Activated naive CD4-positive, alpha-beta T cell treated with anti-CD3 and anti-CD28 coated beads, Interleukin-2, amount 10 ng/mL, durations not matched to agents 7 days and 5 days (primary cell): ENCODE measurements at regions not wholly inside any gene's neighbourhood (a gene's known extent, or its start where the extent isn't known, plus 50 kb on each side); places are given as distances from the start of the nearest gene placed in this dataset.

Experiments used
- CTCF ChIA-PET: fragments of 350-600 bp; sonication (Branson Sonifier 250); formaldehyde crosslinking; loops from one replicate; lab custom pipeline; 2021; ENCODE audit warnings: antibody characterized with exemption; lab: Charles Lee
- DNase-seq: peaks from one replicate; pipeline ENCODE4 v3.0.0-alpha.2; 2020
- H3K27ac Mint-ChIP-seq: one replicate; pipeline ENCODE4 v1.8.0; 2021; ENCODE audit warnings: mild to moderate bottlenecking, moderate library complexity, mixed read lengths
- H3K27me3 Mint-ChIP-seq: one replicate; pipeline ENCODE4 v1.8.0; 2021; ENCODE audit warnings: mild to moderate bottlenecking, mixed read lengths
- H3K36me3 Mint-ChIP-seq: one replicate; pipeline ENCODE4 v1.8.0; 2021; ENCODE audit warnings: mixed read lengths
- H3K4me1 Mint-ChIP-seq: one replicate; pipeline ENCODE4 v1.8.0; 2021; ENCODE audit warnings: mixed read lengths
- H3K4me3 Mint-ChIP-seq: one replicate; pipeline ENCODE4 v1.8.0; 2021; ENCODE audit warnings: mild to moderate bottlenecking, moderate library complexity, mixed read lengths
- H3K9me3 Mint-ChIP-seq: one replicate; pipeline ENCODE4 v1.8.0; 2021; ENCODE audit warnings: mixed read lengths

DNA sequence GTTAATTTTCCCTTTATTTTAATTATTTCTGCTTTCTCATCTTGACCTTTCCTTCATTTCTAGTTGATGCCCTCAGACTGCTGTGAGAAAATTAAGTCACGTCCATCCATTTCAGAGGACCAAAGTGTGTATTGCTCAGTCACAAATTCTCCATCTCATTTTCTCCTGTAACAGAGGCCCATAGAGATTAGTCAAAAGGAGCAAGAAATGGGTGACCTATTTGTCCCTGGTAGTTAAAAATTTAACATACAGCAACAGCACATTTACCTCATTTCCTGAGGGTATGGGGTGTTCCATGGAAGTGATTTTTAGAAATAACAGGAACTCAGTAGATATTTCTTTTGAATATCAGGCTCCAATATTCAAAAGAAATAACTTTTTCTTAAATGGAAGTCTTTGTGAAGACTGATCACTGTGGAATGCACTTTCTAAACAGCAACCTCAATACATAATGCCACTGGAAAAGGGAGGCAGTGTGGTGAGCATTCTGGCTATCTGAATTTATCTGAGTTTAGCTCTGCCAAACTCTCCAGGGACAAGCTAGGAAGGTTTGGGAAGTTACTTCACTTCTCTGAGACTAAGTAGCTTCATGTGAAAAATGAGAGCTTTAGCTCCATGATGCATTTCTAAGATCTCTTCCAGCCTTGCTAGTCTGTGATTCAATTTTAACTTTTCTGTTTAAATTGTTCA, 808.2 kb downstream of the SQOR start:
- Mint-ChIP-seq H3K27me3 (no peaks in the 10 kb centered on the region), H3K36me3 (no peaks in the 10 kb centered on the region), H3K9me3 (peaks cover 7% of the 10 kb centered on the region), H3K4me1 (no peaks in the 10 kb centered on the region), H3K27ac (no peak overlapping the region), H3K4me3 (no peak overlapping the region)
- no peak for DNase-seq
- CTCF ChIA-PET: no interaction called here

DNA sequence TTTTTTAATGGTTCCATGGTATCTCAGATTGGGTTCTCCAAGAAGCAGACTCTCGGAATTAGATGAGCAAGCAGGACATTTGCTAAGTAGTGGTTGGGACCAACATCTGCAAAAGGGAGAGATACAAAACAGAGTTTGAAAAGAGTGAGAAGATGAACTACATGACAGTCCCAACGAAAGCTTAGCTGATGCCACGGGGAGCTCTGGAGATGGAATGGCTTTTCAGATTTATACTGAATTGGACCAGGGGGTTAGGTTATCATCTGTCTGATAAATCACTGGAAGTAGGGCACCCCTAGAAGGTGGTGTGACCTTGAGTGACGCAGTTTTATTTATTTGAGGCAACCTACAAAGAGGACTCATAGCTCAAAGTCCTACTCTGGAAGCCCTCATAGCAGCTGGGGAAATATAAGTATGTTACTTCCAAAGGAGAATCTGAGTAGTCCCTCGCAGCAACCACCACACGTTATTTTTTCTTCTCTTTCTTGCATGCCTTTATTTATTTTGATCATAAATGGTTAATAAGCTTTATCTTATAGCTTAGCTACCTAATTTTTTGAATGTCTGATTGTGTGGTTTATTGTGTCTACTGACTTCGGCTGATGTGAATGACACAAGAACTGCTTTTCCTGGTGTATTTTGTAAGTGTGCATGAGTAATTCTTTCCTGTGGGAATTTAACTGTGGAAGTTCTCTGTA, 815.4 kb downstream of the SQOR start:
- H3K27me3 Mint-ChIP-seq: no peaks in the 10 kb centered on the region
- H3K36me3 Mint-ChIP-seq: no peaks in the 10 kb centered on the region
- DNase-seq: no peak
- no peak overlapping the region for H3K27ac Mint-ChIP-seq
- CTCF ChIA-PET: no interaction called here
- no peaks in the 10 kb centered on the region for H3K4me1 Mint-ChIP-seq
- H3K9me3 Mint-ChIP-seq: peaks cover 3% of the 10 kb centered on the region
- no peak overlapping the region for H3K4me3 Mint-ChIP-seq

DNA sequence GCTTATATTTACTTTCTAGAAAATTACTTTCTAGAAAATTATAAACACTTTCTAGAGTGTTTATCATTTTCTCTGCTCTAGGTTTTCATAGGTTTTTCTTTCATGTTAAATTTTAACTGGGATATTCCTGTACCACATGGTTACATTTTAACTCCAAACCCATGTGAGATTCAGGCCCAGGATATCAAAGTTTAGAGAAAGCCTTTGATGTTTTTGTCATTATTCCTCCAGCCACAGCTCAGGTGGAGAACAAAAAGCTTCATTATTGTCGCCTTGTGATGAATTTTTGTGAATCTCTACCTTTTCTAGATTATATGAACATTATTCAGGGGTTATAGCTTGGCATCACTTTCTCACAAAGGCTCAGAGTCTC, 816.0 kb downstream of the SQOR start:
- no peak for DNase-seq
- H3K4me1 Mint-ChIP-seq: no peaks in the 10 kb centered on the region
- no peak overlapping the region for H3K4me3 Mint-ChIP-seq
- CTCF ChIA-PET: no interaction called here
- no peak overlapping the region for H3K27ac Mint-ChIP-seq
- peaks cover 2% of the 10 kb centered on the region for H3K9me3 Mint-ChIP-seq
- H3K27me3 Mint-ChIP-seq: no peaks in the 10 kb centered on the region
- H3K36me3 Mint-ChIP-seq: no peaks in the 10 kb centered on the region

DNA sequence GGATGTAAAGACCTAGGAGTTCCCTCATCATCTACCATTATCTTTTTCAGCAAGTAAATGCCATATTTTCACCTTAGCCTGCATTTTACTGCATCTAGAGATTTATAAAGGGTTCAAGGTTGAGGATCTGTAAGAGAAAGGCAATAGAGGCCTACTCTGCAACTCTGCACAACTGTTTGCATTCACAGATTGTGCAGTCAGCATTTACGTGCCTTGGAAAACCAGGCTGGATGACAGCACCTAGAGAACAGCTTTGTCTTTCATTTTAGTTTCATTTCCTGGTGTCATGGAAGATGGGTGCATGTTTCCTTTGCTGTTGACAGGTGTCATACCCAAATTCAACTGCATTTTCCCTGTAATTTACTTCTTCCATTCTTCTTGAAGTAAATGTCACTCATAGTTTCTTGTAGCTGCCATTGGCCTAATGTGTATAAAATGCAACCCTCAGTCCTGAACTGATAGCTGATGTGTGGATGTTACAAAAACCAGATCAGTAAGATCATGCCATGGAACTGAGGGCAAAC, 817.5 kb downstream of the SQOR start:
- Mint-ChIP-seq H3K9me3 (peaks cover 2% of the 10 kb centered on the region), H3K4me1 (no peaks in the 10 kb centered on the region), H3K27me3 (no peaks in the 10 kb centered on the region), H3K27ac (no peak overlapping the region), H3K4me3 (no peak overlapping the region), H3K36me3 (no peaks in the 10 kb centered on the region)
- CTCF ChIA-PET: no interaction called here
- no peak for DNase-seq

DNA sequence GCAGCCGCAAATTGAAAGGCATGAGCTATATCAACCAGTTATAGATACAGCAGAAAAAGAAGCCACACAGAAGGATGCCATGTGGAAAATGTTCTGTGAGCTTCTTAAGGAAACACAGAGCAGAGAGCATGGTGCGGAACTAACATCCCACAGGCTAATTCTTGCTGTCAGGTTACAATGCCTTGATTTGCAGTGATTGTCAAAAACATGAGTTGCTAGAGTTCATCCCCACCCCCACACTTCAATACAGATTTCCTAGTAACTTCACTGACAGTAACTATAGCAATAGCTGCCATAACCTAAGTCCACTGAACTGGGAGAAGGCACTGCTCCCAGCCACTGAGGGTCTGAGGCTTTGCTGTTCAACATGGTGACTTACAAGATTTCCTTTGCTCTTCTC, 821.6 kb downstream of the SQOR start:
- DNase-seq: no peak
- H3K36me3 Mint-ChIP-seq: no peaks in the 10 kb centered on the region
- no peaks in the 10 kb centered on the region for H3K9me3 Mint-ChIP-seq
- no peak overlapping the region for H3K27ac Mint-ChIP-seq
- H3K4me1 Mint-ChIP-seq: no peaks in the 10 kb centered on the region
- H3K4me3 Mint-ChIP-seq: no peak overlapping the region
- H3K27me3 Mint-ChIP-seq: no peaks in the 10 kb centered on the region
- CTCF ChIA-PET: no interaction called here

DNA sequence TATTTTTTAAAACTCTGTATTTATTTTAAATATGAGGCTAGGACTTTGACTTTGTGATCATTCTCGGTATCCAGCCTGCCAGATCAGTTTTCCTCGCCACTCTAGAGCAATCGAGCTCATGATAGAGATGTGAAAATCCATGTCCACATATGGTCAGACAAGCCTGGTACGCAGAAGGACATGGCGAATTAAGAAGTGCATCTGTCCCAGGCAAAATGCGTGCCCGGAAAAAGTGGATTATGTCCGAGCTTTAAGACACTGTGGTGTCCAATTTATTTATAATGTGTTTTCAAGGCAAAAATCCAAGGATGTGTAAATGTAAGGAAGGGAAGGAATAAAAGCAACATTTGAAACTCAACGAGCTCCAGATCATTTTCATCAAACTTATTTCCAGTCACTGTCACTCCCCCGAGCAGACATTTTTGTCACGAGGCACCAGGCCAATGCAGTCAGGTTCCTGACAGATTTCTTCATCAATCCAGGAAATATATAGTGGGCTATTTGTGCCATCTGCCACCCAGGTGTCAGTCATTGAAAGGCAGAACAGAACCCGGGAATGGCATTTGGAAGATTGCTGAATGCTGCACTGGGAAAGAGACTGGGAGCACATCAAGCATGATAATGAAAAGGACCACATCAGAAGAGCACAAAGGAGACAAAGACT, 825.7 kb downstream of the SQOR start:
- Mint-ChIP-seq H3K4me3 (no peak overlapping the region), H3K9me3 (no peaks in the 10 kb centered on the region), H3K4me1 (no peaks in the 10 kb centered on the region), H3K36me3 (no peaks in the 10 kb centered on the region), H3K27ac (no peak overlapping the region), H3K27me3 (no peaks in the 10 kb centered on the region)
- no peak for DNase-seq
- CTCF ChIA-PET: no interaction called here

DNA sequence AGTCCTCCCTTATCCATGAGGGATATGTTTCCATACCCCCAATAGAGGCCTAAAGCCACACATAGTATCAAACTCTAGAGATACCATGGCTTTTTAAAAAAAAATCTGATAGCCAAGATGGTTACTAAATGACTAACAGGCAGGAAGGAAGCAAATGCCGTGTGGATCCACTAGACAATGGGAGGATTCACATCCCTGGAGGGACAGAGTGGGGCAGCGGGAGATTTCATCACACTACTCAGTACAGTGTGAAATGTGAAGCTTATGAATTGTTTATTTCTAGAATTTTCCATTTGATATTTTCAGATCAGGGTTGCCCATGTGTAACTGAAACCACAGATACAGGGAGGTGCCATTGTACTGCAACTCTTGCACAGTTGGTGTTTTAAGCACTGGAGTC, 826.6 kb downstream of the SQOR start:
- no peaks in the 10 kb centered on the region for H3K27me3 Mint-ChIP-seq
- H3K9me3 Mint-ChIP-seq: peaks cover 3% of the 10 kb centered on the region
- no peak for DNase-seq
- no peak overlapping the region for H3K4me3 Mint-ChIP-seq
- CTCF ChIA-PET: no interaction called here
- no peak overlapping the region for H3K27ac Mint-ChIP-seq
- H3K36me3 Mint-ChIP-seq: no peaks in the 10 kb centered on the region
- no peaks in the 10 kb centered on the region for H3K4me1 Mint-ChIP-seq

DNA sequence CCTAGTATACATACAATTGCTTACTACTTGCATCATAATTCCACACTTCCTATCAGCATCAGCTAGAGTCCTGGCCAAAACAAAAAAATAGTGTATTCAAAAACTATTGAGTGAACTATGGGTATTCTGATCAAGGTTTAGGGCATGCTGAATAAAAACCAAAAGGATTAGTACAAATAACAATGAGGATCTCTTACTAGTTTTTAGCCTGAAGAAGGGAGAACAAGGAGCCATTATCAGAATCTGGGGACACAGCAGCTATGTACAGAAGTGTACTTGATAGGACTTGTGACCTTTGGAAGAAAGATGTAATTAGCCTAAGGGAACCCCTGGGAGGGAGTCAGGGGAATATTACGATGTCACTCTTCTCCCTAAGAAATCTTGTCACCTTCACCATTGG, 832.2 kb downstream of the SQOR start:
- Mint-ChIP-seq H3K27me3 (no peaks in the 10 kb centered on the region), H3K27ac (no peak overlapping the region), H3K36me3 (no peaks in the 10 kb centered on the region), H3K4me3 (no peak overlapping the region), H3K9me3 (peaks cover 3% of the 10 kb centered on the region), H3K4me1 (no peaks in the 10 kb centered on the region)
- CTCF ChIA-PET: no interaction called here
- DNase-seq: no peak

DNA sequence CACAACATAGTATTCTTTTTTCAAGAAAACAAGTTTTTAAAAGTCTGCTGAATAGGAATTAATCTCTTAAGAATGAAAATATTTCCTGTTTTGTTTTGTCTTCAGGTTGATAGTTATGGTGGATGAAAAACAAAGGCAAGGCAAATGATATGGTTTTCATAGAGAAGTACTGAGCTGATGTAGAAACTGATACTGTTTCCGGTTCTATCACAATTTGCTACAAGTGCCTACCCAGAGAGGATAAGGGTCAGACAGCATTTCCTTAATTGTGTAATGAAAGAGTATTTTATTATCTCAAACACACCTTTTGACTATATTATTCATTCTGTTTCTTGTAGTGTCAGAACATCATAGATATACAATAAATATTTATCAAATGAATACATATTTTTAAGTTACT, 836.3 kb downstream of the SQOR start:
- CTCF ChIA-PET: no interaction called here
- no peak overlapping the region for H3K4me3 Mint-ChIP-seq
- H3K4me1 Mint-ChIP-seq: no peaks in the 10 kb centered on the region
- no peak overlapping the region for H3K27ac Mint-ChIP-seq
- H3K36me3 Mint-ChIP-seq: no peaks in the 10 kb centered on the region
- H3K27me3 Mint-ChIP-seq: no peaks in the 10 kb centered on the region
- DNase-seq: no peak
- peaks cover 3% of the 10 kb centered on the region for H3K9me3 Mint-ChIP-seq

DNA sequence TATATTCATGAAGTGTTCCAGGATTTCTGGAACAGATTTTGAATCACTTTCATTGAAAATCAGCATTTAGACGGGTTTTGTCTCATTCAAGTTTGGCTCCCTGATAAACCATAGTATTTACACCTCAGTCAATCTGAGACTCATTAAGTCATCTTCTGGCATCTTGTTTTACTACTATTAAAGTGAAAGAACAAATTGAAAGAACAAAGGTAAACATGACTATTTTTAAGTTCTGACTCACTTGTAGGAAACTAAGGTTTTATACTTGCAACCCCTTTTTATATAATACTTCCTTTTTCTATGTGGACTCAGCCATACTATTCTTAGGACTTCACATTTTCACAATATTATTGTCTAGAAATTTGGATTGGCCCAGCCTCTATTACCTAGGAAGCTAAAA, 854.4 kb downstream of the SQOR start:
- CTCF ChIA-PET: no interaction called here
- no peaks in the 10 kb centered on the region for H3K36me3 Mint-ChIP-seq
- no peak overlapping the region for H3K4me3 Mint-ChIP-seq
- no peak for DNase-seq
- H3K4me1 Mint-ChIP-seq: no peaks in the 10 kb centered on the region
- H3K27me3 Mint-ChIP-seq: no peaks in the 10 kb centered on the region
- peaks cover 7% of the 10 kb centered on the region for H3K9me3 Mint-ChIP-seq
- no peak overlapping the region for H3K27ac Mint-ChIP-seq

DNA sequence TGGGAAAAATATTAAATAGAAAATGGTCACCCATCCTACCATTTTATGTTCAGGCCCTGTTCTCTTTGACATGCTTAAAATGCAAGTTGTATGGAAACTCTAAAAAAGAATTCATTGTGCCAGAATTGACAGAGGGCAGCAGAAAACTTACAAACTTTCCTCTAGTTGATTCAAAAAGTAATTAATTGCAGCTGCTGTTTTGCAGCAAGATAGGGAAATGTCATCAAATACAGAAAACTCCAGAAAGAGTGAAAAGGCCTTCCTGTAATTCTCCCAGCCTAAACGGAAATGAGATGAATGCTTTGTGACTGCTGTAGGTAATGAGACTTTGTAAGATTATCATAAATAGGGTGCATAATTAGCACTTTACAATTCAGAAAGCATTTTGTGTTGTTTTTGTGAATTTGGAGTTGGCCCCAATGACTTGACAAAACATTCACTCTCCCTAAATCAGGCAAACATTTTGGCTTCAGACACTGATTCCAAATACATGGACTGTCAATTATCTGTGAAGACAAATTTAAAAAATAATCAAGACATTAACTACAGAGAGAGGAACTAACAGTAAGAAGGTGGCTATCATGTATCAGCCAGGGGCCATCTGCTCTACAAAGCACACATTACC, 861.8 kb downstream of the SQOR start:
- no peaks in the 10 kb centered on the region for H3K36me3 Mint-ChIP-seq
- H3K9me3 Mint-ChIP-seq: peaks cover 8% of the 10 kb centered on the region
- CTCF ChIA-PET: no interaction called here
- no peak overlapping the region for H3K27ac Mint-ChIP-seq
- DNase-seq: no peak
- H3K27me3 Mint-ChIP-seq: no peaks in the 10 kb centered on the region
- no peak overlapping the region for H3K4me3 Mint-ChIP-seq
- H3K4me1 Mint-ChIP-seq: no peaks in the 10 kb centered on the region

DNA sequence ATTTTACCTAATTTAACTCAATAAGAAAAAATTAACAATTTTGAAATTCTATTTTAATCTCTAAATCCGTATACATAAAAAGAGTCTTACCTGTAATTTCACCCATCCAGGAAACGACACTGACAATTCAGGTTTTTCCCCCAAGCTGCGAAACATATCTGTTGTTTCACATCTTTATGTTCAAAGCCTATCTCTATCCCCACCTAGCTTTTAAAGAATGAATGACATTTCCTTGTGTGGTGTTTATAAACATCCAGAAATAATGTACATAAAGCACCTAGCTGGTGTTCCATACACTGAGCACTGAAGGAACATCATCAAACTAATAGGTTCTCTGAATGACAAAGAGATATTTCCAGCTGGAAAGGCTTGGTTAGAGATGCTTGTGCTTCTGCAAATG, 867.8 kb downstream of the SQOR start:
- no peak overlapping the region for H3K4me3 Mint-ChIP-seq
- H3K4me1 Mint-ChIP-seq: no peaks in the 10 kb centered on the region
- no peaks in the 10 kb centered on the region for H3K27me3 Mint-ChIP-seq
- DNase-seq: no peak
- no peaks in the 10 kb centered on the region for H3K36me3 Mint-ChIP-seq
- H3K9me3 Mint-ChIP-seq: peaks cover 2% of the 10 kb centered on the region
- CTCF ChIA-PET: no interaction called here
- H3K27ac Mint-ChIP-seq: no peak overlapping the region

DNA sequence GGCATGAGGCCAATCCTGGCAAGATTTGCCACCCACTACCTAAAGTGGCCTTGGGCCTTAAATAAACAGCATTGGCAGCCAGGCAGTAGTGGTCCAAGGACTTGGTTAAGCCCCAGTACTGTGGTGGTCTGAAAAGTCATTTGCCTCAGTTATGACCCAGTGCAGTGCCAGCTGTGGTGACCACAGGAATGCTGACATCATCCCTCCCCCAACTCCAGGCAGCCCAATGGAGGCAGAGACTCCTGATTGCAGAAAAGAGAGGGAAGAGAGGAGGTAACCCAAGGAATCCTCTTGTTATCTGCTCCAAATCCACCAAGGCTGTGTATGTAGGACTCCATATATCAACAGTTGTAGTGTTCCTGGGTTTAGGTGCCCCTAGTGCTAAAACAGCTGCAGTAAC, 883.6 kb downstream of the SQOR start:
- Mint-ChIP-seq H3K4me1 (no peaks in the 10 kb centered on the region), H3K36me3 (no peaks in the 10 kb centered on the region), H3K27ac (no peak overlapping the region), H3K9me3 (no peaks in the 10 kb centered on the region), H3K4me3 (no peak overlapping the region), H3K27me3 (no peaks in the 10 kb centered on the region)
- DNase-seq: no peak
- CTCF ChIA-PET: no interaction called here

DNA sequence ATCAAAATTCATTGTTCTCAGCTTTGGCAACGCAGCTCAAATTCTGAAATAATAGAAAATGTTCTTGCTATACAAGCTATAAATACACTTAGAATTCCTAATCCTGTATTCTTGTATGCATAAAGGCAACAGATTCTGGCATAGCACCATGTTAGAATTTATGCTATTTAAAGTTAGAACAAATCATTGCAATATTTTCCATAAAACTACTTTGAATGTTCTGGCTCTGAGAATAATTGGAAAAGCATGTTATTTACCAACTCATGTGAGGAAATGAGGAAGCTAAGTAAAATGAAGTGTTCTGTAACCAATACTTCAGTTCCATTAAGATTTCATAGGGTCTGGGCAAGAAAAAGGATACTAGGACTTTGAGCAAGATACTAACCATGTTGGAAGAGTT, 888.9 kb downstream of the SQOR start:
- no peak overlapping the region for H3K4me3 Mint-ChIP-seq

More for the DNA sequence above, 888.9 kb downstream of the SQOR start:
- Mint-ChIP-seq H3K27me3 (no peaks in the 10 kb centered on the region), H3K9me3 (peaks cover 13% of the 10 kb centered on the region), H3K36me3 (no peaks in the 10 kb centered on the region), H3K27ac (no peak overlapping the region), H3K4me1 (no peaks in the 10 kb centered on the region)
- CTCF ChIA-PET: no interaction called here
- no peak for DNase-seq
